Peyer's patch (tissue), 4 donors: ENCODE measurements at regions not wholly inside any gene's neighbourhood (a gene's known extent, or its start where the extent isn't known, plus 50 kb on each side); places are given as distances from the start of the nearest gene placed in this dataset.

Experiments
- DNase-seq, 3 donors: peaks; one replicate each; pipeline ENCODE4 v3.0.0-alpha.2; 2017 to 2019
- H3K27ac ChIP-seq, 4 donors: fragments of 200-600 bp; sonication (generic); one replicate each; pipeline ENCODE4 v1.5.1; 2016 to 2019
- H3K27me3 ChIP-seq, 2 donors: fragments of 200-600 bp; sonication (generic); one replicate each; pipeline ENCODE4 v1.5.1; 2019
- H3K36me3 ChIP-seq, 3 donors: fragments of 200-600 bp; sonication (generic); one replicate each; pipeline ENCODE4 v1.5.1; 2016 to 2019
- H3K4me1 ChIP-seq, 4 donors: fragments of 200-600 bp; sonication (generic); one replicate each; pipeline ENCODE4 v1.5.1; 2016 to 2019
- H3K4me3 ChIP-seq, 4 donors: fragments of 200-600 bp; sonication (generic); 1 replicate in 3 of 4; 2 replicates in 1 of 4; pipeline ENCODE4 v1.5.1; 2016 to 2019; ENCODE audit warnings: mild to moderate bottlenecking in 1 of 4
- H3K9me3 ChIP-seq, 4 donors: fragments of 200-600 bp; sonication (generic); one replicate each; pipeline ENCODE4 v1.5.1; 2016 to 2019; ENCODE audit warnings: mild to moderate bottlenecking in 1 of 4
- CTCF ChIP-seq, 6 experiments: fragments of 450-650 bp in 4 of 6; fragments of 200-600 bp in 2 of 6; sonication (generic) in 1 of 6; IDR thresholded peaks; one replicate each; pipeline ENCODE4 v1.5.1; 2017 to 2019; ENCODE audit warnings: antibody characterized with exemption in 6 of 6, mild to moderate bottlenecking in 3 of 6, moderate library complexity in 1 of 6
- POLR2A ChIP-seq, 2 donors: fragments of 450-650 bp; IDR thresholded peaks; one replicate each; pipeline ENCODE4 v1.5.1; 2017; ENCODE audit warnings: antibody characterized with exemption in 2 of 2, mild to moderate bottlenecking in 2 of 2, moderate library complexity in 2 of 2

- no peak for DNase-seq
- Histone ChIP-seq H3K9me3 (no peaks in the 10 kb centered on the region), H3K27me3 (no peaks in the 10 kb centered on the region), H3K4me1 (no peaks in the 10 kb centered on the region), H3K4me3 (no peak overlapping the region), H3K27ac (no peak overlapping the region), H3K36me3 (no peaks in the 10 kb centered on the region)
- no peak for TF ChIP-seq CTCF (IDR thresholded peaks at IDR 0.05)
- no peak for TF ChIP-seq POLR2A (IDR thresholded peaks at IDR 0.05)
Measured at GRCh38 chr4:14092741-14093140, 465.2 kb upstream of the BOD1L1 start.

GRCh38 chr4:14095831-14096230 lies 468.3 kb upstream of the BOD1L1 start:
- TF ChIP-seq CTCF (IDR thresholded peaks at IDR 0.05): no peak
- no peak for TF ChIP-seq POLR2A (IDR thresholded peaks at IDR 0.05)
- Histone ChIP-seq H3K4me1 (no peaks in the 10 kb centered on the region), H3K4me3 (no peak overlapping the region), H3K27me3 (no peaks in the 10 kb centered on the region), H3K27ac (no peak overlapping the region), H3K9me3 (no peaks in the 10 kb centered on the region), H3K36me3 (no peaks in the 10 kb centered on the region)
- DNase-seq: no peak

- Histone ChIP-seq H3K4me1 (no peaks in the 10 kb centered on the region), H3K9me3 (no peaks in the 10 kb centered on the region), H3K36me3 (no peaks in the 10 kb centered on the region), H3K4me3 (no peak overlapping the region), H3K27ac (no peak overlapping the region), H3K27me3 (no peaks in the 10 kb centered on the region)
- TF ChIP-seq CTCF (IDR thresholded peaks at IDR 0.05) (no peak), POLR2A (IDR thresholded peaks at IDR 0.05) (no peak)
- DNase-seq: no peak
Measured at GRCh38 chr4:14096396-14096965, 469.0 kb upstream of the BOD1L1 start.

- DNase-seq: no peak
Measured at GRCh38 chr4:14100349-14100748, 472.8 kb upstream of the BOD1L1 start.

GRCh38 chr4:14110407-14110806 lies 482.9 kb upstream of the BOD1L1 start:
- Histone ChIP-seq H3K36me3 (no peaks in the 10 kb centered on the region), H3K27ac (no peak overlapping the region), H3K4me1 (no peaks in the 10 kb centered on the region), H3K27me3 (no peaks in the 10 kb centered on the region), H3K9me3 (no peaks in the 10 kb centered on the region), H3K4me3 (no peak overlapping the region)
- no peak for DNase-seq
- no peak for TF ChIP-seq POLR2A (IDR thresholded peaks at IDR 0.05)
- no peak for TF ChIP-seq CTCF (IDR thresholded peaks at IDR 0.05)

More at GRCh38 chr4:14100349-14100748, 472.8 kb upstream of the BOD1L1 start:
- H3K27me3 ChIP-seq: no peaks in the 10 kb centered on the region
- no peaks in the 10 kb centered on the region for H3K36me3 ChIP-seq
- no peaks in the 10 kb centered on the region for H3K4me1 ChIP-seq
- TF ChIP-seq POLR2A (IDR thresholded peaks at IDR 0.05) (no peak), CTCF (IDR thresholded peaks at IDR 0.05) (no peak)
- no peak overlapping the region for H3K27ac ChIP-seq
- H3K9me3 ChIP-seq: no peaks in the 10 kb centered on the region
- no peak overlapping the region for H3K4me3 ChIP-seq

GRCh38 chr4:14111730-14112181 lies 484.2 kb upstream of the BOD1L1 start:
- Histone ChIP-seq H3K27ac (no peak overlapping the region), H3K27me3 (no peaks in the 10 kb centered on the region), H3K4me3 (no peak overlapping the region), H3K4me1 (no peaks in the 10 kb centered on the region), H3K36me3 (no peaks in the 10 kb centered on the region), H3K9me3 (no peaks in the 10 kb centered on the region)
- no peak for DNase-seq
- TF ChIP-seq CTCF (IDR thresholded peaks at IDR 0.05): no peak
- no peak for TF ChIP-seq POLR2A (IDR thresholded peaks at IDR 0.05)
